ENCODE measurements at regions not wholly inside any gene's neighbourhood (a gene's known extent, or its start where the extent isn't known, plus 50 kb on each side); places are given as distances from the start of the nearest gene placed in this dataset.

- no peak for TF ChIP-seq PPARA (CRISPR knock-in tag; IDR thresholded peaks at IDR 0.05; ENCODE audit: borderline replicate concordance)
- no peak for TF ChIP-seq CSRNP3 (CRISPR knock-in tag; IDR thresholded peaks at IDR 0.05)
- TF ChIP-seq ZNF8 (CRISPR knock-in tag; IDR thresholded peaks at IDR 0.05): no peak
- TF ChIP-seq PATZ1 (CRISPR knock-in tag; IDR thresholded peaks at IDR 0.05; ENCODE audit: borderline replicate concordance): no peak
- no peak for TF ChIP-seq ZC3H10 (CRISPR knock-in tag; IDR thresholded peaks at IDR 0.05)
- TF ChIP-seq RARB (CRISPR knock-in tag; IDR thresholded peaks at IDR 0.05): no peak
- TF ChIP-seq ARNTL (CRISPR knock-in tag; IDR thresholded peaks at IDR 0.05; ENCODE audit: borderline replicate concordance, low read depth): no peak
- TF ChIP-seq TCF4 (CRISPR knock-in tag; IDR thresholded peaks at IDR 0.05; ENCODE audit: borderline replicate concordance): no peak
- no peak for TF ChIP-seq ESRRG (CRISPR knock-in tag; IDR thresholded peaks at IDR 0.05)
- TF ChIP-seq ZFP3 (CRISPR knock-in tag; IDR thresholded peaks at IDR 0.05): no peak
- TF ChIP-seq CREB5 (CRISPR knock-in tag; IDR thresholded peaks at IDR 0.05; ENCODE audit: low read depth): no peak
- no peak for TF ChIP-seq ZNF70 (CRISPR knock-in tag; IDR thresholded peaks at IDR 0.05)
- TF ChIP-seq SNAI2 (CRISPR knock-in tag; IDR thresholded peaks at IDR 0.05): no peak
Observed at GRCh38 chr3:106217745-106218144, 348.9 kb upstream of the CBLB start.

All from SK-N-SH treated with all-trans-retinoic acid at 6 μM for 48 hours (cell line).